ENCODE measurements at regions not wholly inside any gene's neighbourhood (a gene's known extent, or its start where the extent isn't known, plus 50 kb on each side); places are given as distances from the start of the nearest gene placed in this dataset.

GRCh38 chr3:144390786-144391185 is 419.2 kb downstream of the DIPK2A start:
- TF ChIP-seq POLR2AphosphoS5 (IDR thresholded peaks at IDR 0.05): no peak
- no peak for TF ChIP-seq CTCF (IDR thresholded peaks at IDR 0.05; ENCODE audit: poor library complexity, severe bottlenecking)
- TF ChIP-seq EZH2 (IDR thresholded peaks at IDR 0.05; ENCODE audit: borderline replicate concordance, insufficient read depth, low read length, poor library complexity, severe bottlenecking): no peak
- TF ChIP-seq RAD21 (conservative IDR thresholded peaks at IDR 0.05): no peak
